Lung (tissue), 11 donors: ENCODE measurements at regions not wholly inside any gene's neighbourhood (a gene's known extent, or its start where the extent isn't known, plus 50 kb on each side); places are given as distances from the start of the nearest gene placed in this dataset.

Experiments used
- ATAC-seq: fragments of 200-7000 bp; cut with Tn5 transposase; one replicate; pipeline ENCODE4 v1.9.1; 2020; ENCODE audit warnings: moderate number of reproducible peaks; ENCODE audit not compliant: insufficient read depth, low FRiP score
- DNase-seq, 3 donors: peaks; one replicate each; pipeline ENCODE4 v3.0.0-alpha.2; 2013 to 2017
- H3K27ac ChIP-seq, 2 donors: one replicate each; pipeline ENCODE4 v1.5.1; 2013; ENCODE audit warnings: mild to moderate bottlenecking in 2 of 2, moderate library complexity in 2 of 2, control low read depth in 1 of 2, inconsistent platforms in 1 of 2, low read depth in 1 of 2, low read length in 1 of 2
- H3K27me3 ChIP-seq, 3 donors: one replicate each; pipeline ENCODE4 v1.5.1; 2013; ENCODE audit warnings: low read length in 2 of 3; ENCODE audit not compliant: control insufficient read depth in 3 of 3, insufficient read depth in 3 of 3
- H3K36me3 ChIP-seq, 4 donors: one replicate each; pipeline ENCODE4 v1.5.1; 2013; ENCODE audit warnings: low read length in 4 of 4, mild to moderate bottlenecking in 1 of 4, moderate library complexity in 1 of 4; ENCODE audit not compliant: control insufficient read depth in 4 of 4, insufficient read depth in 4 of 4
- H3K4me1 ChIP-seq, 5 donors: one replicate each; pipeline ENCODE4 v1.5.1; 2013; ENCODE audit warnings: low read length in 5 of 5, mild to moderate bottlenecking in 2 of 5, moderate library complexity in 1 of 5; ENCODE audit not compliant: control insufficient read depth in 5 of 5, insufficient read depth in 5 of 5
- H3K4me3 ChIP-seq: one replicate; pipeline ENCODE4 v1.5.1; 2013; ENCODE audit warnings: mild to moderate bottlenecking, control low read depth, moderate library complexity
- H3K9ac ChIP-seq, 2 donors: one replicate each; pipeline ENCODE4 v1.5.1; 2013; ENCODE audit warnings: low read length in 2 of 2, control low read depth in 1 of 2; ENCODE audit not compliant: insufficient read depth in 1 of 2
- H3K9me3 ChIP-seq, 4 donors: one replicate each; pipeline ENCODE4 v1.5.1; 2013; ENCODE audit warnings: low read length in 3 of 4, mild to moderate bottlenecking in 1 of 4, moderate library complexity in 1 of 4; ENCODE audit not compliant: control insufficient read depth in 4 of 4, insufficient read depth in 3 of 4
- CTCF ChIP-seq: IDR thresholded peaks from 2 replicates; pipeline ENCODE4 v1.5.1; 2012; ENCODE audit warnings: mild to moderate bottlenecking; ENCODE audit errors: control extremely low read depth, extremely low read depth
- WGBS, 2 donors: extraction: QIAGEN DNeasy Blood & Tissue Kit; methylation state at CpG; one replicate each; pipeline ENCODE4 v1.1.7; 2013; 5-methylcytosine and 5-hydroxymethylcytosine counted together
- donor health status: control.
- donor health status: control.
- donor health status: Bipolar disorder and iron deficiency.
- donor health status: healthy.
- donor health status: DM: yes; HTN: yes; CAD: no.

DNA sequence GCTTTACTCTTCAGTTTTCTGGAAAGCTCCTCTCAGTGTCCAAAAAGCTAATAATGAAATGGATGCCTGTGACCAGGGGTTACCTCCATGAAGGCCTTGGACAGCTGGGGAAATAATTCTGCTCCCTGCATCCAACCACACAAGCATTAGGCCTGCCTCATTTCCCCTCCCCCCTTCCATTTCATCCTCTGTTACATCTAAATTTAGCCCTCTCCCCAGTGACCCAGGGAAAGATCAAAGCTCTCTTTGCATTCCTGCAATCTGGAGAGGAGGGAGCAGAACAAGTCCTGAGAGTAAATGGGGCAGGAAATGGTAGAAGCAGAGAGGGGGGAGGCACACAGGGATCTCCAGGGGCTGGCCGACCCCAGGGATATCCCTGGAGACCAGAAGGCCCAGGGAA, 452.7 kb downstream of the TSHZ3 start:
- H3K9ac ChIP-seq: no peak overlapping the region
- peak; percentile 29 to 78 (median 53) for DNase-seq
- H3K4me1 ChIP-seq: peaks cover 0 to 11% (median 2%) of the 10 kb centered on the region in 5 donors
- no peak overlapping the region for H3K27ac ChIP-seq
- TF ChIP-seq CTCF: no peak
- 44 to 80% methylated on average over 1 of the region's 1 CpG for WGBS, 2 donors
- ATAC-seq: no peak
- no peaks in the 10 kb centered on the region for H3K27me3 ChIP-seq
- no peak overlapping the region for H3K4me3 ChIP-seq
- H3K36me3 ChIP-seq: no peaks in the 10 kb centered on the region
- no peaks in the 10 kb centered on the region for H3K9me3 ChIP-seq

- no peak for TF ChIP-seq CTCF
- no peak overlapping the region for H3K4me3 ChIP-seq
- DNase-seq (no peak), ATAC-seq (no peak)
- H3K9ac ChIP-seq: no peak overlapping the region
- H3K9me3 ChIP-seq: no peaks in the 10 kb centered on the region
- no peaks in the 10 kb centered on the region for H3K36me3 ChIP-seq
- WGBS, 2 donors: 75 to 78% methylated on average over 3 of the region's 3 CpGs
- H3K27me3 ChIP-seq: no peaks in the 10 kb centered on the region
- H3K27ac ChIP-seq: no peak overlapping the region
- H3K4me1 ChIP-seq: peaks cover 0 to 11% (median 2%) of the 10 kb centered on the region in 5 donors
Measured at GRCh38 chr19:30895946-30896345, 453.3 kb downstream of the TSHZ3 start.

DNA sequence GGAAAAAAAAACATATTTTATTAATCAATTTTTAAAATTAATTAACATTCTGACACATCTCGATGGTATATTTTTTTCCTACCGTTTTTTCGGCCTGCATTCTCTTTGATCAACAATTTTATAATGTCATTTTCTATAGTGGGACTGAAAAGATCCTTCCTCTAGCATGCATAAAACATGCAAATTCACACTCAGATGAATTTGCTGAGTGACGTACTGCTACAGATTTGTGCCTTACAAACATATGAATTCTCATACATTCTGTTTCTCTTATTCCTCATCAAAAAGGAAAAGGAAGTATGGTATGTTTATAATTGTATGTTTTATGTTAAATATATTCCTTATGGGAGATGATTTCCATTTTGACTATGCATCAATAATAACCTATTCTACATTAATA, 458.2 kb downstream of the TSHZ3 start:
- ATAC-seq (no peak), DNase-seq (no peak)
- no peak overlapping the region for H3K27ac ChIP-seq
- no peak for TF ChIP-seq CTCF
- no peaks in the 10 kb centered on the region for H3K36me3 ChIP-seq
- peaks cover 0 to 2% (median 0%) of the 10 kb centered on the region in 4 donors for H3K9me3 ChIP-seq
- WGBS, 2 donors: 86 to 90% methylated on average over 4 of the region's 4 CpGs
- H3K27me3 ChIP-seq: peaks cover 0 to 3% (median 0%) of the 10 kb centered on the region in 3 donors
- H3K4me3 ChIP-seq: no peak overlapping the region
- no peak overlapping the region for H3K9ac ChIP-seq
- H3K4me1 ChIP-seq: peaks cover 0 to 10% (median under 1%) of the 10 kb centered on the region in 5 donors

DNA sequence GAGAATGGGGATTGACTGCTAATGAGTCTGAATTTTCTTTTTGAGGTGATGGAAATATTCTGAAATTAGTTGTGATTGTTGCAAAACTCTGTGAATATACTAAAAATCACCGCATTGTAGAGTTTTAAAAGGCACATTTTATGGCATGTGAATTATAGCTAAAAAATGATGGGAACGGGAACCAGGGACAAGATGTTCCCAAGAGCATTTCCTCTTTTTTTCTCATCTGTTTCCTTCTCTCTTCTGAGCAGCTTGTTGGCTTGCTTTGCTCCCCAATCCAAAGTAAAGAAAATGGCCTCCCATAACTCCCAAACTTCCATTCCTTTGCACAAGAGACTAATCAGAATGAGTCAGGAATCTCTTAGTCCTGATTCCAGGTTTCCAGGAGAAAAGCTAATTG, 459.2 kb downstream of the TSHZ3 start:
- DNase-seq (no peak), ATAC-seq (no peak)
- no peak overlapping the region for H3K4me3 ChIP-seq
- H3K9ac ChIP-seq: no peak overlapping the region
- H3K36me3 ChIP-seq: no peaks in the 10 kb centered on the region
- no peak overlapping the region for H3K27ac ChIP-seq
- peaks cover 0 to 3% (median 0%) of the 10 kb centered on the region in 4 donors for H3K9me3 ChIP-seq
- H3K4me1 ChIP-seq: peaks cover 0 to 8% (median 0%) of the 10 kb centered on the region in 5 donors
- TF ChIP-seq CTCF: no peak
- 23 to 45% methylated on average over 2 of the region's 2 CpGs for WGBS, 2 donors
- H3K27me3 ChIP-seq: peaks cover 0 to 7% (median 0%) of the 10 kb centered on the region in 3 donors
